K562 (cell line): ENCODE measurements at regions not wholly inside any gene's neighbourhood (a gene's known extent, or its start where the extent isn't known, plus 50 kb on each side); places are given as distances from the start of the nearest gene placed in this dataset.

ENCODE experiments used
- CHD1 ChIP-seq: fragments of 200-600 bp; sonication (generic); IDR thresholded peaks from one replicate; pipeline ENCODE4 v1.6.1; 2012; ENCODE audit warnings: mild to moderate bottlenecking, moderate library complexity, low read length, inconsistent platforms
- RBM34 ChIP-seq: fragments of 200-400 bp; formaldehyde crosslinking; IDR thresholded peaks from 2 replicates; pipeline ENCODE4 v1.6.1; 2018; ENCODE audit warnings: low read length, borderline replicate concordance; ENCODE audit not compliant: insufficient read depth
- RFX7 ChIP-seq: fragments of 250-450 bp; sonication (Bioruptor Pico); IDR thresholded peaks from 2 replicates; pipeline ENCODE4 v1.5.1; 2021; ENCODE audit warnings: mild to moderate bottlenecking
- RUNX1 ChIP-seq: sonication (generic); IDR thresholded peaks from 2 replicates; pipeline ENCODE4 v1.6.1; 2016; ENCODE audit warnings: antibody characterized with exemption, low read depth
- SIRT6 ChIP-seq: IDR thresholded peaks from one replicate; pipeline ENCODE4 v1.6.1; 2012; ENCODE audit warnings: low read depth, mild to moderate bottlenecking, control low read depth, inconsistent platforms, low read length, moderate library complexity
- SRSF7 ChIP-seq: fragments of 200-400 bp; formaldehyde crosslinking; optimal IDR thresholded peaks from 2 replicates; pipeline ENCODE3; 2017; ENCODE audit warnings: mild to moderate bottlenecking, low read depth, low read length
- TAF15 ChIP-seq: fragments of 200-400 bp; formaldehyde crosslinking; IDR thresholded peaks from 2 replicates; pipeline ENCODE4 v1.6.1; 2017; ENCODE audit warnings: mild to moderate bottlenecking, low read depth, low read length, moderate library complexity
- ZNF311 ChIP-seq: fragments of 250-450 bp; sonication (Bioruptor Pico); IDR thresholded peaks from 2 replicates; pipeline ENCODE4 v1.4.0; 2020; ENCODE audit warnings: mild to moderate bottlenecking, moderate library complexity
- TF ChIP-seq, protein P1 (sequence below): fragments of 450-650 bp; conservative IDR thresholded peaks from 2 replicates; pipeline ENCODE4 v1.6.1; 2016; ENCODE audit warnings: missing genetic modification characterization, low read depth, mild to moderate bottlenecking, missing compliant biosample characterization, moderate library complexity
- TF ChIP-seq, protein P2 (sequence below): fragments of 250-450 bp; sonication (Bioruptor Pico); IDR thresholded peaks from 2 replicates; pipeline ENCODE4 v1.8.0; 2022; ENCODE audit warnings: moderate library complexity, mild to moderate bottlenecking, inconsistent platforms
- TF ChIP-seq, protein P3 (sequence below): fragments of 250-450 bp; sonication (Bioruptor Pico); IDR thresholded peaks from 2 replicates; pipeline ENCODE4 v1.8.0; 2021; ENCODE audit warnings: borderline replicate concordance, mild to moderate bottlenecking, moderate library complexity; ENCODE audit not compliant: poor library complexity, severe bottlenecking
- TF ChIP-seq, protein P4 (sequence below): fragments of 200-600 bp; sonication (generic); IDR thresholded peaks from one replicate; pipeline ENCODE4 v1.6.1; 2012; ENCODE audit warnings: mild to moderate bottlenecking, low read depth, low read length, inconsistent platforms

DNA sequence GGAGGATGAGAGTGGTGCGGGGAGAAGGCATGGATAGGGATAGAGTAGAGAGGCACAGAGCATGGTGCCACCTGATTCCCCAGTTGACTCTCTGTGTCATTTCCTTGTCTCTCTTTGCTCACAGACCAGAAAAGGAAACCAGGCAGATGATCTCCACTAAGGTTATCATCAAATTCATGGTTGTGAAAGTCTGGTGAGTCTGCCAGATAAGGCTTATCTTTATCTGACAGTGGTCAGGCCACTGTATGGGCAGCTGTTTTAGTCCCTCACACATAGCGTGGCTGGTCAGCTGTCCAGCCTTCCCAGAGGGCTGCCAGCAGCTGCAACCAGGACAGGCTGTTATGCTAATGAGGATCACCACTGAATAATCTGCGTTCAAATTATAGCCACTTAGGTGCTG, 99.0 kb downstream of the ADRA2A start (continued):
- TF ChIP-seq, protein P1, sequence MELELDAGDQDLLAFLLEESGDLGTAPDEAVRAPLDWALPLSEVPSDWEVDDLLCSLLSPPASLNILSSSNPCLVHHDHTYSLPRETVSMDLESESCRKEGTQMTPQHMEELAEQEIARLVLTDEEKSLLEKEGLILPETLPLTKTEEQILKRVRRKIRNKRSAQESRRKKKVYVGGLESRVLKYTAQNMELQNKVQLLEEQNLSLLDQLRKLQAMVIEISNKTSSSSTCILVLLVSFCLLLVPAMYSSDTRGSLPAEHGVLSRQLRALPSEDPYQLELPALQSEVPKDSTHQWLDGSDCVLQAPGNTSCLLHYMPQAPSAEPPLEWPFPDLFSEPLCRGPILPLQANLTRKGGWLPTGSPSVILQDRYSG (tag): 0 out of 2 replicates have a peak, but pooled peaks have one; percentile 38
- TF ChIP-seq RUNX1: no peak
- TF ChIP-seq, protein P2, sequence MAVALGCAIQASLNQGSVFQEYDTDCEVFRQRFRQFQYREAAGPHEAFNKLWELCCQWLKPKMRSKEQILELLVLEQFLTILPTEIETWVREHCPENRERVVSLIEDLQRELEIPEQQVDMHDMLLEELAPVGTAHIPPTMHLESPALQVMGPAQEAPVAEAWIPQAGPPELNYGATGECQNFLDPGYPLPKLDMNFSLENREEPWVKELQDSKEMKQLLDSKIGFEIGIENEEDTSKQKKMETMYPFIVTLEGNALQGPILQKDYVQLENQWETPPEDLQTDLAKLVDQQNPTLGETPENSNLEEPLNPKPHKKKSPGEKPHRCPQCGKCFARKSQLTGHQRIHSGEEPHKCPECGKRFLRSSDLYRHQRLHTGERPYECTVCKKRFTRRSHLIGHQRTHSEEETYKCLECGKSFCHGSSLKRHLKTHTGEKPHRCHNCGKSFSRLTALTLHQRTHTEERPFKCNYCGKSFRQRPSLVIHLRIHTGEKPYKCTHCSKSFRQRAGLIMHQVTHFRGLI: peak; percentile 81; the same call in 1 of the 2 replicates
- TF ChIP-seq CHD1: no peak
- no peak for TF ChIP-seq SIRT6
- TF ChIP-seq, protein P3, sequence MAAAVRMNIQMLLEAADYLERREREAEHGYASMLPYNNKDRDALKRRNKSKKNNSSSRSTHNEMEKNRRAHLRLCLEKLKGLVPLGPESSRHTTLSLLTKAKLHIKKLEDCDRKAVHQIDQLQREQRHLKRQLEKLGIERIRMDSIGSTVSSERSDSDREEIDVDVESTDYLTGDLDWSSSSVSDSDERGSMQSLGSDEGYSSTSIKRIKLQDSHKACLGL (CRISPR knock-in tag): no peak
- TF ChIP-seq RBM34: no peak
- TF ChIP-seq RFX7 (CRISPR knock-in tag): no peak
- TF ChIP-seq TAF15: no peak
- TF ChIP-seq, protein P4, sequence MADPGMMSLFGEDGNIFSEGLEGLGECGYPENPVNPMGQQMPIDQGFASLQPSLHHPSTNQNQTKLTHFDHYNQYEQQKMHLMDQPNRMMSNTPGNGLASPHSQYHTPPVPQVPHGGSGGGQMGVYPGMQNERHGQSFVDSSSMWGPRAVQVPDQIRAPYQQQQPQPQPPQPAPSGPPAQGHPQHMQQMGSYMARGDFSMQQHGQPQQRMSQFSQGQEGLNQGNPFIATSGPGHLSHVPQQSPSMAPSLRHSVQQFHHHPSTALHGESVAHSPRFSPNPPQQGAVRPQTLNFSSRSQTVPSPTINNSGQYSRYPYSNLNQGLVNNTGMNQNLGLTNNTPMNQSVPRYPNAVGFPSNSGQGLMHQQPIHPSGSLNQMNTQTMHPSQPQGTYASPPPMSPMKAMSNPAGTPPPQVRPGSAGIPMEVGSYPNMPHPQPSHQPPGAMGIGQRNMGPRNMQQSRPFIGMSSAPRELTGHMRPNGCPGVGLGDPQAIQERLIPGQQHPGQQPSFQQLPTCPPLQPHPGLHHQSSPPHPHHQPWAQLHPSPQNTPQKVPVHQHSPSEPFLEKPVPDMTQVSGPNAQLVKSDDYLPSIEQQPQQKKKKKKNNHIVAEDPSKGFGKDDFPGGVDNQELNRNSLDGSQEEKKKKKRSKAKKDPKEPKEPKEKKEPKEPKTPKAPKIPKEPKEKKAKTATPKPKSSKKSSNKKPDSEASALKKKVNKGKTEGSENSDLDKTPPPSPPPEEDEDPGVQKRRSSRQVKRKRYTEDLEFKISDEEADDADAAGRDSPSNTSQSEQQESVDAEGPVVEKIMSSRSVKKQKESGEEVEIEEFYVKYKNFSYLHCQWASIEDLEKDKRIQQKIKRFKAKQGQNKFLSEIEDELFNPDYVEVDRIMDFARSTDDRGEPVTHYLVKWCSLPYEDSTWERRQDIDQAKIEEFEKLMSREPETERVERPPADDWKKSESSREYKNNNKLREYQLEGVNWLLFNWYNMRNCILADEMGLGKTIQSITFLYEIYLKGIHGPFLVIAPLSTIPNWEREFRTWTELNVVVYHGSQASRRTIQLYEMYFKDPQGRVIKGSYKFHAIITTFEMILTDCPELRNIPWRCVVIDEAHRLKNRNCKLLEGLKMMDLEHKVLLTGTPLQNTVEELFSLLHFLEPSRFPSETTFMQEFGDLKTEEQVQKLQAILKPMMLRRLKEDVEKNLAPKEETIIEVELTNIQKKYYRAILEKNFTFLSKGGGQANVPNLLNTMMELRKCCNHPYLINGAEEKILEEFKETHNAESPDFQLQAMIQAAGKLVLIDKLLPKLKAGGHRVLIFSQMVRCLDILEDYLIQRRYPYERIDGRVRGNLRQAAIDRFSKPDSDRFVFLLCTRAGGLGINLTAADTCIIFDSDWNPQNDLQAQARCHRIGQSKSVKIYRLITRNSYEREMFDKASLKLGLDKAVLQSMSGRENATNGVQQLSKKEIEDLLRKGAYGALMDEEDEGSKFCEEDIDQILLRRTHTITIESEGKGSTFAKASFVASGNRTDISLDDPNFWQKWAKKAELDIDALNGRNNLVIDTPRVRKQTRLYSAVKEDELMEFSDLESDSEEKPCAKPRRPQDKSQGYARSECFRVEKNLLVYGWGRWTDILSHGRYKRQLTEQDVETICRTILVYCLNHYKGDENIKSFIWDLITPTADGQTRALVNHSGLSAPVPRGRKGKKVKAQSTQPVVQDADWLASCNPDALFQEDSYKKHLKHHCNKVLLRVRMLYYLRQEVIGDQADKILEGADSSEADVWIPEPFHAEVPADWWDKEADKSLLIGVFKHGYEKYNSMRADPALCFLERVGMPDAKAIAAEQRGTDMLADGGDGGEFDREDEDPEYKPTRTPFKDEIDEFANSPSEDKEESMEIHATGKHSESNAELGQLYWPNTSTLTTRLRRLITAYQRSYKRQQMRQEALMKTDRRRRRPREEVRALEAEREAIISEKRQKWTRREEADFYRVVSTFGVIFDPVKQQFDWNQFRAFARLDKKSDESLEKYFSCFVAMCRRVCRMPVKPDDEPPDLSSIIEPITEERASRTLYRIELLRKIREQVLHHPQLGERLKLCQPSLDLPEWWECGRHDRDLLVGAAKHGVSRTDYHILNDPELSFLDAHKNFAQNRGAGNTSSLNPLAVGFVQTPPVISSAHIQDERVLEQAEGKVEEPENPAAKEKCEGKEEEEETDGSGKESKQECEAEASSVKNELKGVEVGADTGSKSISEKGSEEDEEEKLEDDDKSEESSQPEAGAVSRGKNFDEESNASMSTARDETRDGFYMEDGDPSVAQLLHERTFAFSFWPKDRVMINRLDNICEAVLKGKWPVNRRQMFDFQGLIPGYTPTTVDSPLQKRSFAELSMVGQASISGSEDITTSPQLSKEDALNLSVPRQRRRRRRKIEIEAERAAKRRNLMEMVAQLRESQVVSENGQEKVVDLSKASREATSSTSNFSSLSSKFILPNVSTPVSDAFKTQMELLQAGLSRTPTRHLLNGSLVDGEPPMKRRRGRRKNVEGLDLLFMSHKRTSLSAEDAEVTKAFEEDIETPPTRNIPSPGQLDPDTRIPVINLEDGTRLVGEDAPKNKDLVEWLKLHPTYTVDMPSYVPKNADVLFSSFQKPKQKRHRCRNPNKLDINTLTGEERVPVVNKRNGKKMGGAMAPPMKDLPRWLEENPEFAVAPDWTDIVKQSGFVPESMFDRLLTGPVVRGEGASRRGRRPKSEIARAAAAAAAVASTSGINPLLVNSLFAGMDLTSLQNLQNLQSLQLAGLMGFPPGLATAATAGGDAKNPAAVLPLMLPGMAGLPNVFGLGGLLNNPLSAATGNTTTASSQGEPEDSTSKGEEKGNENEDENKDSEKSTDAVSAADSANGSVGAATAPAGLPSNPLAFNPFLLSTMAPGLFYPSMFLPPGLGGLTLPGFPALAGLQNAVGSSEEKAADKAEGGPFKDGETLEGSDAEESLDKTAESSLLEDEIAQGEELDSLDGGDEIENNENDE: no peak
- no peak for TF ChIP-seq SRSF7
- TF ChIP-seq ZNF311: no peak
